Mesendoderm (in vitro differentiated cells): ENCODE measurements at regions not wholly inside any gene's neighbourhood (a gene's known extent, or its start where the extent isn't known, plus 50 kb on each side); places are given as distances from the start of the nearest gene placed in this dataset.
"Not testable (repeated sequence)": the region's sequence is repeated elsewhere in the genome, so short reads cannot be mapped to it uniquely, and the experiment has no call there.

Source experiments
- DNase-seq: peaks from one replicate; pipeline ENCODE4 v3.0.0; 2013
- H2AK5ac ChIP-seq: 2 replicates; pipeline ENCODE4 v1.6.1; 2013; ENCODE audit warnings: low read length, inconsistent platforms
- H2BK120ac ChIP-seq: 2 replicates; pipeline ENCODE4 v1.6.1; 2013; ENCODE audit warnings: low read depth, mild to moderate bottlenecking, low read length, moderate library complexity, mixed read lengths
- H2BK15ac ChIP-seq: replicated peaks from 2 replicates; pipeline ENCODE4 v1.6.1; 2013; ENCODE audit warnings: low read depth, mild to moderate bottlenecking, moderate library complexity
- H2BK5ac ChIP-seq: 2 replicates; pipeline ENCODE4 v1.6.1; 2013; ENCODE audit warnings: low read length, inconsistent platforms
- H3K18ac ChIP-seq: 2 replicates; pipeline ENCODE4 v1.6.1; 2013; ENCODE audit warnings: mild to moderate bottlenecking, low read length, mixed read lengths
- H3K23ac ChIP-seq: one replicate; pipeline ENCODE4 v1.6.1; 2013; ENCODE audit warnings: low read length
- H3K27ac ChIP-seq: 2 replicates; pipeline ENCODE4 v1.5.1; 2013; ENCODE audit warnings: low read depth, mild to moderate bottlenecking, inconsistent platforms, low read length, moderate library complexity
- H3K27me3 ChIP-seq: 2 replicates; pipeline ENCODE4 v1.6.1; 2013; ENCODE audit warnings: low read length, control low read depth, mild to moderate bottlenecking, inconsistent platforms; ENCODE audit not compliant: insufficient read depth, poor library complexity
- H3K36me3 ChIP-seq: 2 replicates; pipeline ENCODE4 v1.6.1; 2013; ENCODE audit warnings: low read length, inconsistent platforms; ENCODE audit not compliant: control insufficient read depth, insufficient read depth
- H3K4ac ChIP-seq: one replicate; pipeline ENCODE4 v1.6.1; 2013; ENCODE audit warnings: low read depth, mild to moderate bottlenecking, low read length, moderate library complexity
- H3K4me1 ChIP-seq: 2 replicates; pipeline ENCODE4 v1.6.1; 2013; ENCODE audit warnings: low read depth, low read length, inconsistent platforms; ENCODE audit not compliant: control insufficient read depth
- H3K4me2 ChIP-seq: 2 replicates; pipeline ENCODE4 v1.6.1; 2013; ENCODE audit warnings: low read length
- H3K4me3 ChIP-seq: 2 replicates; pipeline ENCODE4 v1.5.1; 2013; ENCODE audit warnings: mild to moderate bottlenecking, low read length
- H3K56ac ChIP-seq: one replicate; pipeline ENCODE4 v1.6.1; 2013; ENCODE audit warnings: low read length
- H3K79me1 ChIP-seq: 2 replicates; pipeline ENCODE4 v1.6.1; 2013; ENCODE audit warnings: low read length, inconsistent platforms
- H3K79me2 ChIP-seq: 2 replicates; pipeline ENCODE4 v1.6.1; 2013; ENCODE audit warnings: mild to moderate bottlenecking, low read length; ENCODE audit not compliant: control insufficient read depth, insufficient read depth
- H3K9ac ChIP-seq: 2 replicates; pipeline ENCODE4 v1.6.1; 2013; ENCODE audit warnings: low read length, inconsistent platforms
- H4K5ac ChIP-seq: one replicate; pipeline ENCODE4 v1.6.1; 2013; ENCODE audit warnings: low read length
- H4K8ac ChIP-seq: one replicate; pipeline ENCODE4 v1.6.1; 2013; ENCODE audit warnings: low read depth, mild to moderate bottlenecking, control low read depth, low read length, moderate library complexity
- WGBS: extraction: QIAGEN DNeasy Blood & Tissue Kit; methylation state at CpG from one replicate; pipeline ENCODE4 v1.1.7; 2013; ENCODE audit warnings: low lambda C conversion rate, missing lambda C conversion rate; ENCODE audit not compliant: insufficient coverage; ENCODE audit errors: extremely low coverage; 5-methylcytosine and 5-hydroxymethylcytosine counted together

- no peak overlapping the region for H2AK5ac ChIP-seq
- WGBS = no CpG with 5 or more reads among the region's 3 CpGs
- H2BK5ac ChIP-seq = no peak overlapping the region
- DNase-seq = no peak
- H3K56ac ChIP-seq = no peak overlapping the region
- no peaks in the 10 kb centered on the region for H3K4me1 ChIP-seq
- no peaks in the 10 kb centered on the region for H3K79me1 ChIP-seq
- H2BK15ac ChIP-seq = no peak overlapping the region
- H3K27me3 ChIP-seq = no peaks in the 10 kb centered on the region
- no peak overlapping the region for H3K4me2 ChIP-seq
- H3K9ac ChIP-seq = no peak overlapping the region
- no peak overlapping the region for H3K27ac ChIP-seq
- no peak overlapping the region for H3K23ac ChIP-seq
- no peak overlapping the region for H3K4me3 ChIP-seq
- no peak overlapping the region for H2BK120ac ChIP-seq
- no peaks in the 10 kb centered on the region for H3K79me2 ChIP-seq
- H3K36me3 ChIP-seq = no peaks in the 10 kb centered on the region
- H4K5ac ChIP-seq = no peak overlapping the region
- H3K4ac ChIP-seq = no peak overlapping the region
- no peak overlapping the region for H4K8ac ChIP-seq
- H3K18ac ChIP-seq = no peak overlapping the region
Measured at GRCh38 chr11:28797536-28797935, 689.3 kb downstream of the METTL15 start.

GRCh38 chr11:28794405-28794804 is 686.2 kb downstream of the METTL15 start:
- Histone ChIP-seq H3K4me2 (no peak overlapping the region), H4K5ac (no peak overlapping the region), H3K79me2 (no peaks in the 10 kb centered on the region), H3K27me3 (no peaks in the 10 kb centered on the region), H3K9ac (no peak overlapping the region), H2AK5ac (no peak overlapping the region), H3K18ac (no peak overlapping the region), H4K8ac (no peak overlapping the region), H2BK15ac (no peak overlapping the region), H2BK120ac (no peak overlapping the region), H3K4me3 (no peak overlapping the region), H2BK5ac (no peak overlapping the region), H3K4me1 (no peaks in the 10 kb centered on the region), H3K79me1 (no peaks in the 10 kb centered on the region), H3K27ac (no peak overlapping the region), H3K56ac (no peak overlapping the region), H3K36me3 (no peaks in the 10 kb centered on the region), H3K23ac (no peak overlapping the region), H3K4ac (no peak overlapping the region)
- no peak for DNase-seq

- Histone ChIP-seq H2BK120ac (no peak overlapping the region), H3K4ac (no peak overlapping the region), H3K79me2 (no peaks in the 10 kb centered on the region), H2BK5ac (no peak overlapping the region), H3K18ac (no peak overlapping the region), H4K5ac (no peak overlapping the region), H3K79me1 (no peaks in the 10 kb centered on the region), H2AK5ac (no peak overlapping the region), H4K8ac (no peak overlapping the region), H3K4me3 (no peak overlapping the region), H3K4me1 (no peaks in the 10 kb centered on the region), H2BK15ac (no peak overlapping the region), H3K56ac (no peak overlapping the region), H3K36me3 (no peaks in the 10 kb centered on the region), H3K27me3 (no peaks in the 10 kb centered on the region), H3K23ac (no peak overlapping the region), H3K4me2 (no peak overlapping the region), H3K27ac (no peak overlapping the region), H3K9ac (no peak overlapping the region)
- WGBS = no CpG with 5 or more reads among the region's 8 CpGs
- peak; percentile 7 for DNase-seq
Measured at GRCh38 chr11:28793282-28793738, 685.1 kb downstream of the METTL15 start.

- no peak overlapping the region for H3K9ac ChIP-seq
- H4K8ac ChIP-seq = no peak overlapping the region
- no peak for DNase-seq
- no peak overlapping the region for H2BK120ac ChIP-seq
- no CpG with 5 or more reads among the region's 2 CpGs for WGBS
- no peak overlapping the region for H2BK5ac ChIP-seq
- H3K4ac ChIP-seq = no peak overlapping the region
- no peak overlapping the region for H3K56ac ChIP-seq
- H2BK15ac ChIP-seq = no peak overlapping the region
- H3K27me3 ChIP-seq = no peaks in the 10 kb centered on the region
- H3K36me3 ChIP-seq = no peaks in the 10 kb centered on the region
- no peak overlapping the region for H3K4me3 ChIP-seq
- H3K18ac ChIP-seq = no peak overlapping the region
- no peaks in the 10 kb centered on the region for H3K79me1 ChIP-seq
- H3K23ac ChIP-seq = no peak overlapping the region
- no peaks in the 10 kb centered on the region for H3K79me2 ChIP-seq
- H3K4me1 ChIP-seq = no peaks in the 10 kb centered on the region
- no peak overlapping the region for H4K5ac ChIP-seq
- no peak overlapping the region for H3K27ac ChIP-seq
- no peak overlapping the region for H2AK5ac ChIP-seq
- H3K4me2 ChIP-seq = no peak overlapping the region
Measured at GRCh38 chr11:28792856-28793255, 684.7 kb downstream of the METTL15 start.

GRCh38 chr11:28787897-28788296 is 679.7 kb downstream of the METTL15 start:
- H3K4me2 ChIP-seq, H3K56ac ChIP-seq, H3K27me3 ChIP-seq, H3K23ac ChIP-seq, H3K36me3 ChIP-seq, H2BK5ac ChIP-seq, H3K79me1 ChIP-seq, H2BK15ac ChIP-seq, H3K79me2 ChIP-seq, H3K4me3 ChIP-seq, H3K4ac ChIP-seq, H3K27ac ChIP-seq, H3K18ac ChIP-seq, H2AK5ac ChIP-seq, H2BK120ac ChIP-seq, DNase-seq, H3K9ac ChIP-seq, H4K8ac ChIP-seq, H3K4me1 ChIP-seq, H4K5ac ChIP-seq: not testable (repeated sequence)
- no CpG with 5 or more reads among the region's 2 CpGs for WGBS

GRCh38 chr11:28777126-28777525 is 668.9 kb downstream of the METTL15 start:
- Histone ChIP-seq H3K4me2 (no peak overlapping the region), H4K5ac (no peak overlapping the region), H3K79me2 (no peaks in the 10 kb centered on the region), H4K8ac (no peak overlapping the region), H2BK15ac (no peak overlapping the region), H3K27ac (no peak overlapping the region), H3K36me3 (no peaks in the 10 kb centered on the region), H3K4me3 (no peak overlapping the region), H2AK5ac (no peak overlapping the region), H3K27me3 (no peaks in the 10 kb centered on the region), H3K4ac (no peak overlapping the region), H3K56ac (no peak overlapping the region), H3K23ac (no peak overlapping the region), H2BK120ac (no peak overlapping the region), H3K79me1 (no peaks in the 10 kb centered on the region), H2BK5ac (no peak overlapping the region), H3K9ac (no peak overlapping the region), H3K18ac (no peak overlapping the region), H3K4me1 (no peaks in the 10 kb centered on the region)
- no peak for DNase-seq
- WGBS = no CpG with 5 or more reads among the region's 6 CpGs
